SK-N-SH treated with all-trans-retinoic acid at 6 μM for 48 hours (cell line): ENCODE measurements at regions not wholly inside any gene's neighbourhood (a gene's known extent, or its start where the extent isn't known, plus 50 kb on each side); places are given as distances from the start of the nearest gene placed in this dataset.

ENCODE experiments used
- CSRNP3 ChIP-seq: fragments of 250-450 bp; sonication (Bioruptor Pico); IDR thresholded peaks from 2 replicates; pipeline ENCODE4 v1.5.1; 2021; ENCODE audit warnings: mild to moderate bottlenecking, moderate library complexity
- POU6F1 ChIP-seq: fragments of 250-450 bp; sonication (Bioruptor Pico); IDR thresholded peaks from 2 replicates; pipeline ENCODE4 v1.8.0; 2021; ENCODE audit warnings: low read depth, mild to moderate bottlenecking, moderate library complexity, borderline replicate concordance
- TOX ChIP-seq: fragments of 250-450 bp; sonication (Bioruptor Pico); IDR thresholded peaks from 2 replicates; pipeline ENCODE4 v1.8.0; 2021; ENCODE audit warnings: mild to moderate bottlenecking, moderate library complexity, borderline replicate concordance
- ZC3H10 ChIP-seq: fragments of 250-450 bp; sonication (Bioruptor Pico); IDR thresholded peaks from 2 replicates; pipeline ENCODE4 v1.5.1; 2021; ENCODE audit warnings: mild to moderate bottlenecking, moderate library complexity
- ZFP30 ChIP-seq: fragments of 450-650 bp; formaldehyde crosslinking; IDR thresholded peaks from 2 replicates; pipeline ENCODE4 v1.5.0; 2022; ENCODE audit warnings: mild to moderate bottlenecking, moderate library complexity

- TF ChIP-seq ZFP30 (CRISPR knock-in tag) (no peak), ZC3H10 (CRISPR knock-in tag) (no peak), CSRNP3 (CRISPR knock-in tag) (no peak), POU6F1 (CRISPR knock-in tag) (no peak), TOX (CRISPR knock-in tag) (no peak)
Measured at GRCh38 chr20:52768694-52769093, 203.5 kb upstream of the TSHZ2 start.
